ENCODE measurements at regions not wholly inside any gene's neighbourhood (a gene's known extent, or its start where the extent isn't known, plus 50 kb on each side); places are given as distances from the start of the nearest gene placed in this dataset.

DNA sequence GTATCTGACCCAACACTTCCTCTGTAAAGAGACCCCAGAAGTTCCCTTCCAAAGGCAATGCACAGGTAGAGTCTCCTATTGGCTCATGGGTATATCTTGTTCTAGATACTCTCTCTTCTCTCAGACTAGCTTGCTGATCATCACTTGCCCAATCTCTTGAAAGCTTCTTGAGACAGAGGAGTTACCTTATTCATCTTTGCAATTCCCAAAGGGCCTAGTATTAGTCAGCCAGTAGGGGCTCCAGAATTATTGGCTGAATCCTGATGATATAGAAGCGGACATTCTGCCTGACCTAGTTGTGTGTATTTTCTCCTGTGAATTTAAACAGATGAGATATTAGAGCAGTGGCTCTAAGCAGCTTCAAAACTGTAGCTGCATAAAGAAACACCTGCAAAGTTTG is 304.0 kb upstream of the KLF4 start:
- TF ChIP-seq, protein P1, sequence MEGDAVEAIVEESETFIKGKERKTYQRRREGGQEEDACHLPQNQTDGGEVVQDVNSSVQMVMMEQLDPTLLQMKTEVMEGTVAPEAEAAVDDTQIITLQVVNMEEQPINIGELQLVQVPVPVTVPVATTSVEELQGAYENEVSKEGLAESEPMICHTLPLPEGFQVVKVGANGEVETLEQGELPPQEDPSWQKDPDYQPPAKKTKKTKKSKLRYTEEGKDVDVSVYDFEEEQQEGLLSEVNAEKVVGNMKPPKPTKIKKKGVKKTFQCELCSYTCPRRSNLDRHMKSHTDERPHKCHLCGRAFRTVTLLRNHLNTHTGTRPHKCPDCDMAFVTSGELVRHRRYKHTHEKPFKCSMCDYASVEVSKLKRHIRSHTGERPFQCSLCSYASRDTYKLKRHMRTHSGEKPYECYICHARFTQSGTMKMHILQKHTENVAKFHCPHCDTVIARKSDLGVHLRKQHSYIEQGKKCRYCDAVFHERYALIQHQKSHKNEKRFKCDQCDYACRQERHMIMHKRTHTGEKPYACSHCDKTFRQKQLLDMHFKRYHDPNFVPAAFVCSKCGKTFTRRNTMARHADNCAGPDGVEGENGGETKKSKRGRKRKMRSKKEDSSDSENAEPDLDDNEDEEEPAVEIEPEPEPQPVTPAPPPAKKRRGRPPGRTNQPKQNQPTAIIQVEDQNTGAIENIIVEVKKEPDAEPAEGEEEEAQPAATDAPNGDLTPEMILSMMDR (tag by site-specific recombination; IDR thresholded peaks at IDR 0.05), result no peak
- TF ChIP-seq, protein P2, sequence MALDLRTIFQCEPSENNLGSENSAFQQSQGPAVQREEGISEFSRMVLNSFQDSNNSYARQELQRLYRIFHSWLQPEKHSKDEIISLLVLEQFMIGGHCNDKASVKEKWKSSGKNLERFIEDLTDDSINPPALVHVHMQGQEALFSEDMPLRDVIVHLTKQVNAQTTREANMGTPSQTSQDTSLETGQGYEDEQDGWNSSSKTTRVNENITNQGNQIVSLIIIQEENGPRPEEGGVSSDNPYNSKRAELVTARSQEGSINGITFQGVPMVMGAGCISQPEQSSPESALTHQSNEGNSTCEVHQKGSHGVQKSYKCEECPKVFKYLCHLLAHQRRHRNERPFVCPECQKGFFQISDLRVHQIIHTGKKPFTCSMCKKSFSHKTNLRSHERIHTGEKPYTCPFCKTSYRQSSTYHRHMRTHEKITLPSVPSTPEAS (tag by site-specific recombination; IDR thresholded peaks at IDR 0.05), result no peak
- TF ChIP-seq SP2 (tag by site-specific recombination; IDR thresholded peaks at IDR 0.05) (no peak), ZXDB (tag by site-specific recombination; IDR thresholded peaks at IDR 0.05) (no peak), ZNF747 (tag by site-specific recombination; IDR thresholded peaks at IDR 0.05) (no peak), ZNF274 (IDR thresholded peaks at IDR 0.05; ENCODE audit: low read length) (no peak), ZNF274 (tag by site-specific recombination; IDR thresholded peaks at IDR 0.05; ENCODE audit: borderline replicate concordance) (no peak), ZNF777 (tag by site-specific recombination; IDR thresholded peaks at IDR 0.05; ENCODE audit: borderline replicate concordance) (no peak), ZNF660 (tag by site-specific recombination; IDR thresholded peaks at IDR 0.05) (no peak), ZNF629 (tag by site-specific recombination; IDR thresholded peaks at IDR 0.05) (no peak), MYNN (tag by site-specific recombination; IDR thresholded peaks at IDR 0.05; ENCODE audit: borderline replicate concordance) (no peak), ZNF654 (tag by site-specific recombination; IDR thresholded peaks at IDR 0.05; ENCODE audit: low read depth) (no peak)
- TF ChIP-seq, protein P3, sequence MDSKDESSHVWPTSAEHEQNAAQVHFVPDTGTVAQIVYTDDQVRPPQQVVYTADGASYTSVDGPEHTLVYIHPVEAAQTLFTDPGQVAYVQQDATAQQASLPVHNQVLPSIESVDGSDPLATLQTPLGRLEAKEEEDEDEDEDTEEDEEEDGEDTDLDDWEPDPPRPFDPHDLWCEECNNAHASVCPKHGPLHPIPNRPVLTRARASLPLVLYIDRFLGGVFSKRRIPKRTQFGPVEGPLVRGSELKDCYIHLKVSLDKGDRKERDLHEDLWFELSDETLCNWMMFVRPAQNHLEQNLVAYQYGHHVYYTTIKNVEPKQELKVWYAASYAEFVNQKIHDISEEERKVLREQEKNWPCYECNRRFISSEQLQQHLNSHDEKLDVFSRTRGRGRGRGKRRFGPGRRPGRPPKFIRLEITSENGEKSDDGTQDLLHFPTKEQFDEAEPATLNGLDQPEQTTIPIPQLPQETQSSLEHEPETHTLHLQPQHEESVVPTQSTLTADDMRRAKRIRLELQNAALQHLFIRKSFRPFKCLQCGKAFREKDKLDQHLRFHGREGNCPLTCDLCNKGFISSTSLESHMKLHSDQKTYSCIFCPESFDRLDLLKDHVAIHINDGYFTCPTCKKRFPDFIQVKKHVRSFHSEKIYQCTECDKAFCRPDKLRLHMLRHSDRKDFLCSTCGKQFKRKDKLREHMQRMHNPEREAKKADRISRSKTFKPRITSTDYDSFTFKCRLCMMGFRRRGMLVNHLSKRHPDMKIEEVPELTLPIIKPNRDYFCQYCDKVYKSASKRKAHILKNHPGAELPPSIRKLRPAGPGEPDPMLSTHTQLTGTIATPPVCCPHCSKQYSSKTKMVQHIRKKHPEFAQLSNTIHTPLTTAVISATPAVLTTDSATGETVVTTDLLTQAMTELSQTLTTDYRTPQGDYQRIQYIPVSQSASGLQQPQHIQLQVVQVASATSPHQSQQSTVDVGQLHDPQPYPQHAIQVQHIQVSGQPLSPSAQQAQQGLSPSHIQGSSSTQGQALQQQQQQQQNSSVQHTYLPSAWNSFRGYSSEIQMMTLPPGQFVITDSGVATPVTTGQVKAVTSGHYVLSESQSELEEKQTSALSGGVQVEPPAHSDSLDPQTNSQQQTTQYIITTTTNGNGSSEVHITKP (tag by site-specific recombination; IDR thresholded peaks at IDR 0.05), result no peak
